ENCODE measurements at regions not wholly inside any gene's neighbourhood (a gene's known extent, or its start where the extent isn't known, plus 50 kb on each side); places are given as distances from the start of the nearest gene placed in this dataset.

DNA sequence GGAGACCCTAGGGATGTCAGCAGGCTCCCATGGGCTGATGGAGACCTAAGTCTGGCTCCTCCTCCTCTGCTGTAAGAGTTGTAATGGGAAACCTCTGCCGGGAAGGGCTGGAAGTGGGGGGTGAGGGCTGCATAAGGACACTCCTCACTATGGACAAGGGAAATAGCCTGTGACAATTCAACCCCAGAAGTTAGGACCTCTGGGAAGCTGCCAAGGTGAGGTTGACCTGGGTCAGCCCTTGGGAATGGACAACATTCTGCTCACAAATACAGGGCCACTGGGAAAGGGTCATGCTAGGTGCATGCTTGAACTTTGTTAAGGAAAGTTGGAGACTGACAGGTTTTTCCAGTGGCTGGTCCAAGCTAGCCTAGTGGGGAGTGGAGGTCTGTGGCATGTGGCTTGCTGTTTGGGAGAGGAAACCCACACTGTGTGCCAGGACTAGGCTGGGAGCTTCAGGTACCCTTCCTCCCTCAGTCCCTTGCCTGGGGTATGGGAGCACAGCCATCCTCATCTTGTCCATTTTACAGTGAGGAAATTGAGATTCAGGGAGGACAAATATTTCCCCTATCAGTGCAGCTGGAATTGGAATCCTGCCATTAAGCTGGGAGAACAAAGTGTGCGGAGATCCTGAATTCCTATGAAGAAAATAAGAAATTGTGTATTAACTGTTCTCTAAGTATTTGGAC lies 190.4 kb downstream of the SALL1 start:
- Histone ChIP-seq H3K4me1 (no peaks in the 10 kb centered on the region), H3K4me3 (no peak overlapping the region), H3K27ac (no peak overlapping the region), H3K36me3 (no peaks in the 10 kb centered on the region), H3K27me3 (peaks cover 0 to 4% (median 0%) of the 10 kb centered on the region in 9 donors), H3K9me3 (no peaks in the 10 kb centered on the region)
- intact Hi-C loops (cut with DNase I) = no loop called here
- WGBS, 4 donors = 18 to 30% (median 26%) methylated on average over 2 of the region's 2 CpGs
- peak in 3 of 4 donors; percentile 5 to 39 (median 39) for ATAC-seq
- peak in 1 of 5 donors; percentile 26 for DNase-seq
- TF ChIP-seq, protein P1, sequence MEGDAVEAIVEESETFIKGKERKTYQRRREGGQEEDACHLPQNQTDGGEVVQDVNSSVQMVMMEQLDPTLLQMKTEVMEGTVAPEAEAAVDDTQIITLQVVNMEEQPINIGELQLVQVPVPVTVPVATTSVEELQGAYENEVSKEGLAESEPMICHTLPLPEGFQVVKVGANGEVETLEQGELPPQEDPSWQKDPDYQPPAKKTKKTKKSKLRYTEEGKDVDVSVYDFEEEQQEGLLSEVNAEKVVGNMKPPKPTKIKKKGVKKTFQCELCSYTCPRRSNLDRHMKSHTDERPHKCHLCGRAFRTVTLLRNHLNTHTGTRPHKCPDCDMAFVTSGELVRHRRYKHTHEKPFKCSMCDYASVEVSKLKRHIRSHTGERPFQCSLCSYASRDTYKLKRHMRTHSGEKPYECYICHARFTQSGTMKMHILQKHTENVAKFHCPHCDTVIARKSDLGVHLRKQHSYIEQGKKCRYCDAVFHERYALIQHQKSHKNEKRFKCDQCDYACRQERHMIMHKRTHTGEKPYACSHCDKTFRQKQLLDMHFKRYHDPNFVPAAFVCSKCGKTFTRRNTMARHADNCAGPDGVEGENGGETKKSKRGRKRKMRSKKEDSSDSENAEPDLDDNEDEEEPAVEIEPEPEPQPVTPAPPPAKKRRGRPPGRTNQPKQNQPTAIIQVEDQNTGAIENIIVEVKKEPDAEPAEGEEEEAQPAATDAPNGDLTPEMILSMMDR (IDR thresholded peaks at IDR 0.05) = no peak
- TF ChIP-seq POLR2A (IDR thresholded peaks at IDR 0.05) = no peak

DNA sequence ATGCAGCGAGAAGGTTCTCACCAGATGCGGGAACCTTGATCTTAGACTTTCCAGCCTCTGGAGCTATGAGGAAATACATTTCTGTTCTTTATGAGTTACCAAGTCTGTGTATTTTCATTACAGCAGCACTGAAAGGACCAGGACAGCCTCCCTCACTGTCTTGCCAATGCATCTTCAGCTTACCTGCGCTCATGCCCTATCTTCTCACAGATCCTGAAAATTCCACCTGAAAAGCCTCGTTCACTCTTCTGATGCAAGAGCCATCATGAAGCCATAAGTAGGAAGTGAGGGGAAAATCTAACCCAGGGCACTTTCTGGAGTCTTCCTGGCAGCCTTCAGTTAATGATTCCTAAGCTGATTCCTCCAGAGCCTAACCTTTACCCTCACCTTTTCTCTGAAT lies 194.0 kb downstream of the SALL1 start:
- no peaks in the 10 kb centered on the region for H3K9me3 ChIP-seq
- H3K27me3 ChIP-seq = peaks cover 0 to 8% (median 0%) of the 10 kb centered on the region in 9 donors
- H3K27ac ChIP-seq = no peak overlapping the region
- H3K4me3 ChIP-seq = no peak overlapping the region
- intact Hi-C loops (cut with DNase I) = no loop called here
- DNase-seq (no peak), ATAC-seq (no peak)
- no peaks in the 10 kb centered on the region for H3K36me3 ChIP-seq
- 89 to 92% (median 91%) methylated on average over 4 of the region's 4 CpGs for WGBS, 4 donors
- H3K4me1 ChIP-seq = no peaks in the 10 kb centered on the region
- TF ChIP-seq, protein P1 (IDR thresholded peaks at IDR 0.05) = no peak

DNA sequence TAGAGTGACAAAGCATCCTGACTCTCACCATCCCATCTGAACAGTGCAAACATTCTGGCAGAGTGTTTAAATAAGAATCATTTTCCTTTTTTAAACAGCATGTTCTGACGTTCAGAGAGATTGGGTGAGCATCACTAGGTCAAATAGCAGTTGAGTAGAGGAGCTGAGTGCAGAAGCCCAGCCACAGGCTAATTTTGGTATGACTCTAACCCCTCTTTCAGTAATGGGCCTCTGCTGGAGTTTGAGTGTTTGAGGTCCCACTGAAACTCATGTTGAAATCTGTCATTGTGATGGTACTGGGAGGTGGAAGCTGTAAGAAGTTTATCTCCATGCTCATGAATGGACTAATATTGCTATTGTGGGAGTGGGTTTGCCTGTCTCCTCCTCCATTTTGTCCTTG lies 194.4 kb downstream of the SALL1 start:
- H3K4me3 ChIP-seq = no peak overlapping the region
- intact Hi-C loops (cut with DNase I) = no loop called here
- no peaks in the 10 kb centered on the region for H3K36me3 ChIP-seq
- 29 to 33% (median 29%) methylated on average over 1 of the region's 1 CpG for WGBS, 4 donors
- DNase-seq (no peak), ATAC-seq (no peak)
- TF ChIP-seq POLR2A (IDR thresholded peaks at IDR 0.05) = no peak
- TF ChIP-seq, protein P1 (IDR thresholded peaks at IDR 0.05) = no peak
- peaks cover 0 to 8% (median 0%) of the 10 kb centered on the region in 9 donors for H3K27me3 ChIP-seq
- H3K27ac ChIP-seq = no peak overlapping the region
- no peaks in the 10 kb centered on the region for H3K4me1 ChIP-seq
- H3K9me3 ChIP-seq = no peaks in the 10 kb centered on the region

DNA sequence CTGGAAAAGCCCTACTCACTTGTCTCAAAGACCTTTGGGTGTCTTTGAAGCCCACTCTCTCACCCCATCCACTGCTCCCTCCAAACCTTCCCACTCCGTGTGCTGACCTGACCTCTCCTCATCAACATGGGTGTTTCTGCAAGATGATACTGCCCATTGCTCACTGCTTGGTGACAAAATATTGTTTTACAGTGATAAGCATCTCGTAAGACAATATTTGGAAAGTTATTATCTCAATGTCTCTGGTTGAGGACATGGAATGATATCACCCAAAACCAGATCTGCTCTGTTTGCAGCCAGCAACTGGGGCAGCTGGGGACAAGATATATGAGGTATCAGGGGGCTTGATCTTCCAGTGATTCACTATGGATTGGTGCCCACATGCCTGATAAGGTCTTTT lies 195.8 kb downstream of the SALL1 start:
- WGBS, 4 donors = 44 to 54% (median 46%) methylated on average over 2 of the region's 2 CpGs
- no peaks in the 10 kb centered on the region for H3K4me1 ChIP-seq
- DNase-seq (no peak), ATAC-seq (no peak)
- peaks cover 0 to 8% (median 0%) of the 10 kb centered on the region in 9 donors for H3K27me3 ChIP-seq
- no peaks in the 10 kb centered on the region for H3K36me3 ChIP-seq
- H3K9me3 ChIP-seq = no peaks in the 10 kb centered on the region
- no peak overlapping the region for H3K27ac ChIP-seq
- intact Hi-C loops (cut with DNase I) = no loop called here
- no peak for TF ChIP-seq POLR2A (IDR thresholded peaks at IDR 0.05)
- TF ChIP-seq, protein P1 (IDR thresholded peaks at IDR 0.05) = no peak
- no peak overlapping the region for H3K4me3 ChIP-seq

Data from heart left ventricle (tissue), 16 donors.